Tongue (tissue), 1 donor: ENCODE measurements at regions not wholly inside any gene's neighbourhood (a gene's known extent, or its start where the extent isn't known, plus 50 kb on each side); places are given as distances from the start of the nearest gene placed in this dataset.
A peak's percentile ranks its signal among the peaks of the same experiment; 100 is the strongest.
"Not testable (repeated sequence)": the region's sequence is repeated elsewhere in the genome, so short reads cannot be mapped to it uniquely, and the experiment has no call there.

Experiments used
- DNase-seq: peaks from one replicate; pipeline ENCODE4 v3.0.0-alpha.2; 2015

- DNase-seq = no peak
Observed at GRCh38 chr15:61336026-61336638, 107.0 kb upstream of the RORA start.

DNA sequence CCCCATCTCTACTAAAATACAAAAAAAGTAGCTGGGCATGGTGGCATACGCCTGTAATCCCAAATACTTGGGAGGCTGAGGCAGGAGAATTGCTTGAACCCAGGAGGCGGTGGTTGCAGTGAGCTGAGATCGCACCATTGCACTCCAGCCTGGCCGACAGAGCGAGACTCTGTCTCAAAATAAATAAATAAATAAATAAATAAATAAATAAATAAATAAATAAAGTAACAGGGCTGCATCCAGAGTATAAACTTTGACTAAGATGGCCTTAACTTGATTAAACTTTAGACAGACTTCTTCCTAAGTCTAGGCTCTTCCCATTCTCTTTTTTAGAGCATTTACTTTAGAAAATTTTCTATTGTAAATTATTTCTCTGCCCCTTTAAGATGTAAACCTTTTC is 105.6 kb upstream of the RORA start:
- DNase-seq = not testable (repeated sequence)

- DNase-seq = no peak
Observed at GRCh38 chr15:61331019-61331418, 101.9 kb upstream of the RORA start.

DNA sequence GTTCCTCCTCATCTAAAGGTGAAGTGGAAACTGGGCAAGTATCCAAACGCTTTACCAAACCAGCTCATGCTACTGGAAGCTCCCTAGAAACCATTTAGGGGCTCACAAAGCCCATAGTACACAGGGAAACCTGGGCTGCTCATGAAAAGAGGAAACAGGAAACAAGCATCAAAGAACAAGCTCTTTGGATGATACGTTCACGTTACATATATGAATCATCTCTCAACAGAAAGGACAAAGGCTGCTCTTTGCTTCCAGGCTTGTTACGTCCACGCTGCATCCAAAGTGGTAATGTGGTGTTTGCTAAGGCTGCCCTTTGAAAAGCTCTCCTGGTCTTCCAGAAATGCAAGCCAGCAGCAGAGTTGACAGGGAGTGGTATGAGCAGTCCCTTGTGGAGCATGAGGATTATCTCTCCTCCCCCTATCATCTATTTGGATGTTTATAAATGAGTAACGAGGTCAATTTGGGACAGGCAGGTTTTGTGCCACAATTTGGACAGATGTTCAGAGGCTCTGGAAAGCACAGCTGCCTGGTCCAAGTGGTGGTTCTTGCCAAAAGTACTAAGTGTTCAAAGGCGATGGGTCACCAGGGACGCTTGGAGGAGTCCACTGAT is 98.0 kb upstream of the RORA start:
- DNase-seq = no peak

DNA sequence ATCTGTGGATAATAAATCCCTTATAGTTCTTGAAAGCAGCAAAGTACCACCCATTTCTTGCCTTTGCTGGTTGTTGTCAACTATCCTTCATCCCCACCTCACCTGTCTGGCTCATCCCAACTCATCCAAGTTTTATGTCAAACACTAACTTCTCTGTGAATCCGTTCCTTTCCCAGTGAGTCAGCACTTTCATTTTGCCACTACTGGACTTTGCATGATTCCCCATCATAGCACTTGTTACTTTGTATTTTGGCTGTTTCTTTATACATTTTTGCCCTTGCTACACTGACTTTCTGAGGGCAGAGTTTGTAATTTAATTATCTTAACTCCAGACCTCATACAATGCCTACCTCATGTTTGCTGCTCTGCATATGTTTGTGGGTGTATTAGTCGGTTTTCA is 90.8 kb upstream of the RORA start:
- DNase-seq = no peak

- DNase-seq = peak; percentile 7
Observed at GRCh38 chr15:61318802-61319525, 89.9 kb upstream of the RORA start.

GRCh38 chr15:61318301-61318700 is 89.2 kb upstream of the RORA start:
- no peak for DNase-seq

- DNase-seq = no peak
Observed at GRCh38 chr15:61315471-61315870, 86.4 kb upstream of the RORA start.

- DNase-seq = no peak
Observed at GRCh38 chr15:61314427-61314826, 85.3 kb upstream of the RORA start.

DNA sequence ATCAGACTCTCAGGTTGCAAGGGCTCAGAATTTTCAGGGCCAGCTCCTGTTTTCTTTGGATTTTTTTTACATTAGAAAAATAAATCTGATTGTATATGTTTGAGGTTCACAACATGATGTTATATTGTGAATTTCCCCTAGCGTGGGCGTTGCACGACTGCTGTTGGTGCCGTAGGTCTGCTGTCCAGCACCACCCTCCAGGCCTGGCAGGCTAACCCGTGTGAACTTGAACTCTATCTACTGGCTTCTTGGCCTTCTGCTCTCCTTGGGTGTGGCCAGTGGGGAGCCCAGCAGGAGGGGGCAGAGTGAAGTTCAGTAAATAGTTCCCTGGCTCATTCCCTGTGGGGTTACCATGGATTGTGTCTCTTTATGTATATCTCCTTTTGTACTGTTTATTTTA is 80.5 kb upstream of the RORA start:
- no peak for DNase-seq

GRCh38 chr15:61309031-61309511 is 80.0 kb upstream of the RORA start:
- DNase-seq = peak; percentile 69

GRCh38 chr15:61308437-61308836 is 79.3 kb upstream of the RORA start:
- no peak for DNase-seq

- no peak for DNase-seq
Observed at GRCh38 chr15:61307474-61307873, 78.4 kb upstream of the RORA start.

DNA sequence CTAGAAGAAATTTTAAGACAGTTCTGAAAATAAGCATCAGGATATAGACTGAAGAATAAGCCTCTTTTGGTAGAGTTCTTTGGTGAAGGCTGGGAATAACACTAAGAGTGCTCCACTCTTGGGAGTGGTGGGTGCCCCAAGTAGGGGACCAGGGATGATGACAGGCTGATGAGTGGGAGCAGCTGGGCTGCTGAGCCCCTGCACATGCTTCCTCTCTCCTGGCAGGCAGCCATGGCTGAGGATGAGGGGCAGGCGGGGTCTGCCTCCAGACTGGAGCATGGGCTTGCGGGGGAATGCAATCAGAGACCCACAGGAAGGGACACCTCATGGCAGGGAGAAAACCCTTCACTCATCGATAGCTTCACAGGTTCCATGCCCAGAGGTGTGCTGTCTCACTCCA is 72.6 kb upstream of the RORA start:
- DNase-seq = peak; percentile 74

- peak; percentile 80 for DNase-seq
Observed at GRCh38 chr15:61299075-61299763, 70.1 kb upstream of the RORA start.

GRCh38 chr15:61295239-61295638 is 66.1 kb upstream of the RORA start:
- no peak for DNase-seq

DNA sequence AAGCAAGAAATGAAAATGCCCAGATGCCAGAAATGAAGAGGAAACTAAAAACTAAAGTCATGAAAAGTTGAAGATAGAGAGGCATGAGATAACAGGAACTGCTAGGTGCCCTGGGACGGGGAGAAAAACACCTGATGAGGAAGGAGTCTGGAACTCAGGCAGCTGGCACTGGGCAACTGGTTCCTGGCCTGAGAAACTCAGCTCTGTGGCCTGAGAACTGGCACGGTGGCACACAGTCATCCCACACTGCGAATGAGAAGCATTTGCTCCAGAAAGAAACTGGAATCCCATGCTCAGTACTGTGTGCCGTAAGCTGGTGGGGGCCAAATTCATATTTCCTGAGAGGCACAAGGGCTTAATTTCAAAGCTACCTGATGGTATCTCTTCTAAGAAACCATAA is 53.6 kb upstream of the RORA start:
- DNase-seq = no peak

DNA sequence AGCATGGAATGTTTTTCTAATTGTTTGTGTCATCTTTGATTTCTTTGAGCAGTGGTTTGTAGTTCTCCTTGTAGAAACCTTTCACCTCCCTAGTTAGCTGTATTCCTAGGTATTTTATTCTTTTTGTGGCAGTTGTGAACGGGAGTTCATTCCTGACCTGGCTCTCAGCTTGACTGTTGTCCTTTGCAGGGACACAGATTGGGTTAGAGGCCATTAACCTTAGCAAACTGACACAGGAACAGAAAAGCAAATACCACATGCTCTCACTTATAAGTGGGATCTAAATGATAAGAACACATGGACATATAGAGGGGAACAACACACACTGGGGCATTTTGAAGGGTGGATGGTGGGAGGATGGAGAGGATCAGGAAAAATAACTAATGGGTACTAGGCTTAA is 52.2 kb upstream of the RORA start:
- no peak for DNase-seq
